HUES6 (cell line): ENCODE measurements at regions not wholly inside any gene's neighbourhood (a gene's known extent, or its start where the extent isn't known, plus 50 kb on each side); places are given as distances from the start of the nearest gene placed in this dataset.

Experiments
- H3K27ac ChIP-seq: 2 replicates; pipeline ENCODE4 v1.7.0; 2013; ENCODE audit warnings: low read depth, mild to moderate bottlenecking, low read length, inconsistent platforms
- H3K27me3 ChIP-seq: 2 replicates; pipeline ENCODE4 v1.6.1; 2013; ENCODE audit warnings: low read length; ENCODE audit not compliant: control insufficient read depth, insufficient read depth
- H3K36me3 ChIP-seq: 2 replicates; pipeline ENCODE4 v1.6.1; 2013; ENCODE audit warnings: low read length; ENCODE audit not compliant: control insufficient read depth, insufficient read depth
- H3K4me1 ChIP-seq: 2 replicates; pipeline ENCODE4 v1.6.1; 2013; ENCODE audit warnings: low read length; ENCODE audit not compliant: control insufficient read depth, insufficient read depth
- H3K4me3 ChIP-seq: 2 replicates; pipeline ENCODE4 v1.5.1; 2013; ENCODE audit warnings: low read depth, low read length
- H3K9ac ChIP-seq: one replicate; pipeline ENCODE4 v1.6.1; 2013; ENCODE audit warnings: mild to moderate bottlenecking, low read length
- H3K9me3 ChIP-seq: 2 replicates; pipeline ENCODE4 v1.6.1; 2013; ENCODE audit warnings: low read depth, low read length; ENCODE audit not compliant: control insufficient read depth, insufficient read depth

GRCh38 chr2:217156801-217157200 lies 296.9 kb upstream of the TNP1 start:
- H3K4me3 ChIP-seq = no peak overlapping the region
- H3K4me1 ChIP-seq = no peaks in the 10 kb centered on the region
- H3K9ac ChIP-seq = no peak overlapping the region
- H3K9me3 ChIP-seq = no peaks in the 10 kb centered on the region
- no peak overlapping the region for H3K27ac ChIP-seq
- H3K27me3 ChIP-seq = no peaks in the 10 kb centered on the region
- no peaks in the 10 kb centered on the region for H3K36me3 ChIP-seq

GRCh38 chr2:217154923-217155322 lies 295.1 kb upstream of the TNP1 start:
- no peak overlapping the region for H3K4me3 ChIP-seq
- H3K27me3 ChIP-seq = no peaks in the 10 kb centered on the region
- H3K36me3 ChIP-seq = no peaks in the 10 kb centered on the region

GRCh38 chr2:217153510-217153909 lies 293.6 kb upstream of the TNP1 start:
- Histone ChIP-seq H3K36me3 (no peaks in the 10 kb centered on the region), H3K27me3 (no peaks in the 10 kb centered on the region), H3K27ac (no peak overlapping the region), H3K4me1 (no peaks in the 10 kb centered on the region), H3K4me3 (no peak overlapping the region), H3K9me3 (no peaks in the 10 kb centered on the region), H3K9ac (no peak overlapping the region)

More at GRCh38 chr2:217154923-217155322, 295.1 kb upstream of the TNP1 start:
- H3K9ac ChIP-seq = no peak overlapping the region
- H3K27ac ChIP-seq = no peak overlapping the region
- H3K4me1 ChIP-seq = no peaks in the 10 kb centered on the region
- no peaks in the 10 kb centered on the region for H3K9me3 ChIP-seq

- no peaks in the 10 kb centered on the region for H3K9me3 ChIP-seq
- no peak overlapping the region for H3K27ac ChIP-seq
Observed at GRCh38 chr2:217152831-217153230, 293.0 kb upstream of the TNP1 start.

GRCh38 chr2:217151509-217152206 lies 291.8 kb upstream of the TNP1 start:
- Histone ChIP-seq H3K9ac (no peak overlapping the region), H3K4me1 (no peaks in the 10 kb centered on the region), H3K36me3 (no peaks in the 10 kb centered on the region), H3K27ac (no peak overlapping the region), H3K4me3 (no peak overlapping the region), H3K27me3 (no peaks in the 10 kb centered on the region), H3K9me3 (no peaks in the 10 kb centered on the region)

More at GRCh38 chr2:217152831-217153230, 293.0 kb upstream of the TNP1 start:
- H3K4me3 ChIP-seq = no peak overlapping the region
- no peaks in the 10 kb centered on the region for H3K27me3 ChIP-seq
- no peak overlapping the region for H3K9ac ChIP-seq
- no peaks in the 10 kb centered on the region for H3K36me3 ChIP-seq
- H3K4me1 ChIP-seq = no peaks in the 10 kb centered on the region

GRCh38 chr2:217150236-217150635 lies 290.4 kb upstream of the TNP1 start:
- Histone ChIP-seq H3K9me3 (no peaks in the 10 kb centered on the region), H3K4me3 (no peak overlapping the region), H3K9ac (no peak overlapping the region), H3K36me3 (no peaks in the 10 kb centered on the region), H3K27ac (no peak overlapping the region), H3K27me3 (no peaks in the 10 kb centered on the region), H3K4me1 (no peaks in the 10 kb centered on the region)

- Histone ChIP-seq H3K4me3 (no peak overlapping the region), H3K27ac (no peak overlapping the region), H3K27me3 (no peaks in the 10 kb centered on the region), H3K36me3 (no peaks in the 10 kb centered on the region), H3K4me1 (no peaks in the 10 kb centered on the region), H3K9ac (no peak overlapping the region), H3K9me3 (no peaks in the 10 kb centered on the region)
Observed at GRCh38 chr2:217149087-217149660, 289.3 kb upstream of the TNP1 start.

GRCh38 chr2:217147818-217148217 lies 288.0 kb upstream of the TNP1 start:
- H3K4me1 ChIP-seq = no peaks in the 10 kb centered on the region
- no peak overlapping the region for H3K9ac ChIP-seq
- no peak overlapping the region for H3K27ac ChIP-seq
- no peak overlapping the region for H3K4me3 ChIP-seq
- H3K36me3 ChIP-seq = no peaks in the 10 kb centered on the region
- H3K27me3 ChIP-seq = no peaks in the 10 kb centered on the region
- no peaks in the 10 kb centered on the region for H3K9me3 ChIP-seq

- Histone ChIP-seq H3K9me3 (peaks cover 3% of the 10 kb centered on the region; the same call in 1 of the 2 replicates), H3K4me3 (no peak overlapping the region), H3K36me3 (no peaks in the 10 kb centered on the region), H3K4me1 (no peaks in the 10 kb centered on the region), H3K27ac (no peak overlapping the region), H3K9ac (no peak overlapping the region), H3K27me3 (no peaks in the 10 kb centered on the region)
Observed at GRCh38 chr2:217146956-217147355, 287.1 kb upstream of the TNP1 start.

GRCh38 chr2:217142649-217143266 lies 282.9 kb upstream of the TNP1 start:
- H3K36me3 ChIP-seq = no peaks in the 10 kb centered on the region

GRCh38 chr2:217138284-217138683 lies 278.4 kb upstream of the TNP1 start:
- Histone ChIP-seq H3K9me3 (peaks cover 22% of the 10 kb centered on the region), H3K27ac (no peak overlapping the region), H3K4me1 (no peaks in the 10 kb centered on the region), H3K36me3 (no peaks in the 10 kb centered on the region), H3K4me3 (no peak overlapping the region), H3K27me3 (no peaks in the 10 kb centered on the region), H3K9ac (no peak overlapping the region)

More at GRCh38 chr2:217142649-217143266, 282.9 kb upstream of the TNP1 start:
- Histone ChIP-seq H3K9ac (no peak overlapping the region), H3K4me3 (no peak overlapping the region), H3K4me1 (no peaks in the 10 kb centered on the region), H3K27ac (no peak overlapping the region), H3K27me3 (no peaks in the 10 kb centered on the region), H3K9me3 (peaks cover 15% of the 10 kb centered on the region)
